KBM-7 (cell line): ENCODE measurements at regions not wholly inside any gene's neighbourhood (a gene's known extent, or its start where the extent isn't known, plus 50 kb on each side); places are given as distances from the start of the nearest gene placed in this dataset.

ENCODE experiments used
- DNase-seq: peaks from one replicate; pipeline ENCODE4 v3.0.0-alpha.2; 2015
- in situ Hi-C: fragments of 300-500 bp; cut with MboI; formaldehyde crosslinking; loops from 2 replicates; pipeline ENCODE4 v1.14.3; 2020; ENCODE audit warnings: low sequenced_read_pairs, low pct_unique_long_range_greater_than_20kb, mixed read lengths

GRCh38 chr20:22217712-22218352 lies 366.5 kb downstream of the FOXA2 start:
- in situ Hi-C loops: no loop called here
- no peak for DNase-seq

GRCh38 chr20:22216984-22217383 lies 367.4 kb downstream of the FOXA2 start:
- in situ Hi-C loops: no loop called here
- no peak for DNase-seq

GRCh38 chr20:22214296-22214695 lies 370.1 kb downstream of the FOXA2 start:
- DNase-seq: no peak
- in situ Hi-C loops: no loop called here

GRCh38 chr20:22213271-22213670 lies 371.1 kb downstream of the FOXA2 start:
- in situ Hi-C loops: no loop called here
- DNase-seq: no peak

- in situ Hi-C loops: no loop called here
- no peak for DNase-seq
Observed at GRCh38 chr20:22207280-22207679, 377.1 kb downstream of the FOXA2 start.

- in situ Hi-C loops: no loop called here
- DNase-seq: no peak
Observed at GRCh38 chr20:22204801-22205200, 379.6 kb downstream of the FOXA2 start.

- in situ Hi-C loops: no loop called here
- DNase-seq: no peak
Observed at GRCh38 chr20:22182148-22182547, 402.2 kb downstream of the FOXA2 start.

GRCh38 chr20:22180244-22180643 lies 404.1 kb downstream of the FOXA2 start:
- peak; percentile 2 for DNase-seq
- in situ Hi-C loops: no loop called here

GRCh38 chr20:22160101-22160652 lies 424.2 kb downstream of the FOXA2 start:
- DNase-seq: no peak
- in situ Hi-C loops: no loop called here

- DNase-seq: no peak
- in situ Hi-C loops: no loop called here
Observed at GRCh38 chr20:22159276-22159675, 425.1 kb downstream of the FOXA2 start.

GRCh38 chr20:22127587-22127986 lies 422.1 kb downstream of the PAX1 start:
- in situ Hi-C loops: no loop called here

GRCh38 chr20:22106308-22106938 lies 401.0 kb downstream of the PAX1 start:
- DNase-seq: peak; percentile 39
- in situ Hi-C loops: no loop called here

More at GRCh38 chr20:22127587-22127986, 422.1 kb downstream of the PAX1 start:
- DNase-seq: no peak

GRCh38 chr20:22101606-22102005 lies 396.1 kb downstream of the PAX1 start:
- DNase-seq: no peak
- in situ Hi-C loops: no loop called here

- DNase-seq: no peak
- in situ Hi-C loops: no loop called here
Observed at GRCh38 chr20:22100686-22101085, 395.2 kb downstream of the PAX1 start.

GRCh38 chr20:22099348-22099747 lies 393.9 kb downstream of the PAX1 start:
- no peak for DNase-seq
- in situ Hi-C loops: no loop called here

GRCh38 chr20:22098511-22098910 lies 393.0 kb downstream of the PAX1 start:
- in situ Hi-C loops: no loop called here

GRCh38 chr20:22093122-22093521 lies 387.7 kb downstream of the PAX1 start:
- DNase-seq: no peak
- in situ Hi-C loops: no loop called here

More at GRCh38 chr20:22098511-22098910, 393.0 kb downstream of the PAX1 start:
- no peak for DNase-seq

GRCh38 chr20:22088882-22089281 lies 383.4 kb downstream of the PAX1 start:
- DNase-seq: no peak
- in situ Hi-C loops: no loop called here

GRCh38 chr20:22080985-22081384 lies 375.5 kb downstream of the PAX1 start:
- in situ Hi-C loops: no loop called here
- DNase-seq: no peak

GRCh38 chr20:22074635-22075034 lies 369.2 kb downstream of the PAX1 start:
- in situ Hi-C loops: no loop called here
- no peak for DNase-seq

GRCh38 chr20:22071841-22072240 lies 366.4 kb downstream of the PAX1 start:
- no peak for DNase-seq
- in situ Hi-C loops: no loop called here
